GM23338 (cell line): ENCODE measurements at regions not wholly inside any gene's neighbourhood (a gene's known extent, or its start where the extent isn't known, plus 50 kb on each side); places are given as distances from the start of the nearest gene placed in this dataset.

Experiments
- ZNF462 ChIP-seq: fragments of 250-450 bp; sonication (Bioruptor Pico); IDR thresholded peaks from 2 replicates; pipeline ENCODE4 v1.5.0; 2020; ENCODE audit warnings: mild to moderate bottlenecking, moderate library complexity

DNA sequence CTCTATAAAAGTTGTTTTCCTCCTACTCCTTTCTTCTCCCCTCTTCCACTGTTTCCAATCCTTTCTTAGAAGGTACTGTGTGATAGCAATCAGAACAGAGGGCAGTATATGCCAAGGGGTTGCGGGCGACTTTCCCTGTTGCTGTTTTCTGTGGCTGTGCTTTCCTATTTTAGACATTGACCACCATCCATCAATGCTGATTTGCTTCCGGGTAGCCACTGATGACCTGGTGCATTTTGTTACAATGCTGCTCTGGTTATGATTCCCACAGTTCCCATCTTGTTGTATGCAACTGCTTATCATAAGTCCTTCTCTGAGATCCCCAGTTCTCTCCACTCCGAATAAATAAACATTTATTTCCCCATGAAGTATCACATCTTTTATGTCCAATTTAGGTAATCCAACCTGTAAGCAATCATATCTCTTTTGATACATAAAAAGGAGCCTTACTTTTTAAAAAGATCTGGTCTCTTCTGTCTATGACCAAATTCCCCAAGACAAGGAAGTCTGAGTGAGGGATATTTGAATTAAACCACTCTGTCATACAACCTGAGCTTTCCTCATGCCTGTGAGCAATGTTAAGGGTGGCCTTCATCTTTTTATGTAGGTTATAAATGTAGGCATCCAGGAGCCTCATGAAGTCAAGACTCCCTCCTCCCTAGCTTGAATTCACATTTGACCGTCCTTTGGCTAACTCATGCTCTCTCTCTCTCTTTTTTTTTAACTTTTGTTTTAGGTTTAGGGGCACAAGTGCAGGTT lies 52.5 kb upstream of the CD55 start (continued):
- TF ChIP-seq ZNF462 (CRISPR knock-in tag): no peak
